HCT116 (cell line): ENCODE measurements at regions not wholly inside any gene's neighbourhood (a gene's known extent, or its start where the extent isn't known, plus 50 kb on each side); places are given as distances from the start of the nearest gene placed in this dataset.

Source experiments
- ATAC-seq: fragments of 200-7000 bp; cut with Tn5 transposase; 2 replicates; pipeline ENCODE4 v1.9.1; 2020; ENCODE audit warnings: mild to moderate bottlenecking, moderate library complexity
- BruUV-seq: library from RNA; stranded (reverse); fragments of 400-500 nt; replicated peaks from 2 replicates; lab custom pipeline; 2021; lab: Mats Ljungman, UMichigan
- CTCF ChIA-PET: fragments of 300-600 bp; sonication (Branson Sonifier 250); formaldehyde crosslinking; loops from one replicate; lab custom pipeline; 2021; ENCODE audit warnings: antibody characterized with exemption; lab: Charles Lee
- POLR2A ChIA-PET: fragments of 300-600, 350-600 bp; sonication (Branson Sonifier 250); formaldehyde crosslinking; loops from one replicate; lab custom pipeline; 2021; ENCODE audit warnings: antibody characterized with exemption; lab: Charles Lee
- RAD21 ChIA-PET, 2 experiments: fragments of 300-600 bp; sonication (Branson Sonifier 250); formaldehyde crosslinking; loops; one replicate each; lab custom pipeline; 2023; ENCODE audit warnings: low total read pairs in 2 of 2; ENCODE audit not compliant: uncharacterized antibody in 2 of 2, unreplicated experiment in 2 of 2, low non-redundant PET in 1 of 2; lab: Charles Lee
- DNase-seq: peaks from one replicate; pipeline ENCODE4 v3.0.0-alpha.2; 2010; ENCODE audit warnings: low read depth, low spot score
- H2AFZ ChIP-seq: fragments of 200-600 bp; shearing (Covaris generic), sonication (generic); 2 replicates; pipeline ENCODE4 v1.6.1; 2017; ENCODE audit warnings: low read depth, mixed run types, mixed read lengths, antibody characterized with exemption, low read length; ENCODE audit not compliant: poor library complexity, severe bottlenecking
- H3K27ac ChIP-seq: 2 replicates; pipeline ENCODE4 v1.5.1; 2012; ENCODE audit warnings: low read depth, low read length
- H3K27me3 ChIP-seq: fragments of 200-600 bp; sonication (generic); 2 replicates; pipeline ENCODE4 v1.6.1; 2016; ENCODE audit warnings: mixed run types, low read length, mixed read lengths; ENCODE audit not compliant: insufficient read depth
- H3K36me3 ChIP-seq, 2 experiments: fragments of 200-500 bp in 1 of 2; fragments of 200-600 bp in 1 of 2; sonication (Bioruptor generic) in 1 of 2; sonication (generic) in 1 of 2; 2 replicates each; pipeline versions ENCODE4 v1.5.1 to v1.6.1; 2014 to 2016; ENCODE audit warnings: low read length in 2 of 2, inconsistent platforms in 1 of 2, mixed read lengths in 1 of 2, mixed run types in 1 of 2; ENCODE audit not compliant: insufficient read depth in 2 of 2, control insufficient read depth in 1 of 2
- H3K4me1 ChIP-seq, 2 experiments: fragments of 200-600 bp in 1 of 2; sonication (generic) in 1 of 2; 2 replicates each; pipeline versions ENCODE4 v1.5.1 to v1.6.1; 2012 to 2017; ENCODE audit warnings: low read length in 2 of 2, inconsistent platforms in 1 of 2, mild to moderate bottlenecking in 1 of 2, mixed read lengths in 1 of 2, mixed run types in 1 of 2, moderate library complexity in 1 of 2; ENCODE audit not compliant: insufficient read depth in 2 of 2, control insufficient read depth in 1 of 2
- H3K4me2 ChIP-seq: fragments of 200-600 bp; sonication (generic); 2 replicates; pipeline ENCODE4 v1.6.1; 2017; ENCODE audit warnings: mixed run types, low read length, mixed read lengths
- H3K4me3 ChIP-seq, 2 experiments: fragments of 200-600 bp in 1 of 2; sonication (generic) in 1 of 2; replicated peaks in 1 of 2; 2 replicates each; pipeline ENCODE4 v1.5.1; 2011 to 2016; ENCODE audit warnings: low read length in 2 of 2, control low read depth in 1 of 2, low read depth in 1 of 2, mild to moderate bottlenecking in 1 of 2, mixed read lengths in 1 of 2, mixed run types in 1 of 2
- H3K79me2 ChIP-seq: fragments of 200-600 bp; sonication (generic); 2 replicates; pipeline ENCODE4 v1.6.1; 2017; ENCODE audit warnings: mild to moderate bottlenecking, mixed run types, low read length, moderate library complexity, mixed read lengths; ENCODE audit not compliant: insufficient read depth
- H3K9ac ChIP-seq: fragments of 200-600 bp; sonication (generic); 2 replicates; pipeline ENCODE4 v1.6.1; 2016; ENCODE audit warnings: low read length, mixed read lengths
- H3K9me2 ChIP-seq: fragments of 200-600 bp; sonication (generic), shearing (Covaris generic); 2 replicates; pipeline ENCODE4 v1.6.1; 2017; ENCODE audit warnings: mixed run types, mild to moderate bottlenecking, moderate library complexity; ENCODE audit not compliant: insufficient read depth
- H3K9me3 ChIP-seq, 2 experiments: fragments of 200-500 bp in 1 of 2; fragments of 200-600 bp in 1 of 2; sonication (Bioruptor generic) in 1 of 2; sonication (generic) in 1 of 2; 2 replicates each; pipeline ENCODE4 v1.6.1; 2014 to 2017; ENCODE audit warnings: low read length in 2 of 2, mixed read lengths in 2 of 2, inconsistent platforms in 1 of 2, low read depth in 1 of 2, mild to moderate bottlenecking in 1 of 2, mixed run types in 1 of 2, moderate library complexity in 1 of 2; ENCODE audit not compliant: control insufficient read depth in 1 of 2, insufficient read depth in 1 of 2
- H4K20me1 ChIP-seq: fragments of 200-600 bp; sonication (generic), shearing (Covaris generic); 2 replicates; pipeline ENCODE4 v1.6.1; 2017; ENCODE audit warnings: mixed run types, mild to moderate bottlenecking, moderate library complexity; ENCODE audit not compliant: insufficient read depth
- CEBPB ChIP-seq: IDR thresholded peaks from 2 replicates; pipeline ENCODE4 v1.6.1; 2012; ENCODE audit warnings: low read depth
- ELF1 ChIP-seq: IDR thresholded peaks from 2 replicates; pipeline ENCODE4 v1.6.1; 2012; ENCODE audit warnings: low read depth, borderline replicate concordance
- EZH2 ChIP-seq: fragments of 200-600 bp; sonication (generic); IDR thresholded peaks from 2 replicates; pipeline ENCODE4 v1.6.1; 2017; ENCODE audit warnings: antibody characterized with exemption, mixed run types
- JUND ChIP-seq: IDR thresholded peaks from 2 replicates; pipeline ENCODE4 v1.6.1; 2012
- POLR2A ChIP-seq: IDR thresholded peaks from 2 replicates; pipeline ENCODE4 v1.7.0; 2011; ENCODE audit warnings: borderline replicate concordance; ENCODE audit not compliant: insufficient read depth, insufficient read length; ENCODE audit errors: extremely low read depth
- POLR2AphosphoS5 ChIP-seq: IDR thresholded peaks from 2 replicates; pipeline ENCODE4 v1.6.1; 2011; ENCODE audit warnings: mild to moderate bottlenecking, low read depth, low read length, moderate library complexity
- RAD21 ChIP-seq: IDR thresholded peaks from 2 replicates; pipeline ENCODE4 v1.6.1; 2012; ENCODE audit warnings: low read depth, mild to moderate bottlenecking
- SIN3A ChIP-seq: IDR thresholded peaks from 2 replicates; pipeline ENCODE4 v1.6.1; 2012; ENCODE audit warnings: low read depth
- TCF7L2 ChIP-seq: IDR thresholded peaks from 2 replicates; pipeline ENCODE4 v1.7.0; 2011; ENCODE audit warnings: borderline replicate concordance, inconsistent platforms; ENCODE audit not compliant: insufficient read depth, insufficient read length; ENCODE audit errors: extremely low read depth
- YY1 ChIP-seq: IDR thresholded peaks from 2 replicates; pipeline ENCODE4 v1.6.1; 2011; ENCODE audit warnings: low read length, low read depth, moderate library complexity, mild to moderate bottlenecking; ENCODE audit not compliant: insufficient replicate concordance; ENCODE audit errors: extremely low read depth
- ZFX ChIP-seq: fragments of 450-650 bp; IDR thresholded peaks from 2 replicates; pipeline ENCODE4 v1.6.1; 2017
- intact Hi-C: fragments of 100-400 bp; cut with micrococcal nuclease; formaldehyde crosslinking; loops from 2 replicates; pipeline ENCODE4 v1.10.0; 2022
- TF ChIP-seq, protein P1 (sequence below), 3 experiments: fragments of 200-600 bp in 1 of 3; sonication (generic) in 1 of 3; IDR thresholded peaks in 2 of 3; conservative IDR thresholded peaks in 1 of 3; 2 replicates each; pipeline ENCODE4 v1.5.1; 2012 to 2017; ENCODE audit warnings: low read depth in 2 of 3, low read length in 2 of 3, antibody characterized with exemption in 1 of 3, borderline replicate concordance in 1 of 3, control low read depth in 1 of 3, mild to moderate bottlenecking in 1 of 3, mixed read lengths in 1 of 3, mixed run types in 1 of 3, moderate library complexity in 1 of 3; ENCODE audit not compliant: insufficient read depth in 1 of 3
- TF ChIP-seq, protein P2 (sequence below): IDR thresholded peaks from 2 replicates; pipeline ENCODE4 v1.6.1; 2012
- TF ChIP-seq, protein P3 (sequence below): IDR thresholded peaks from 2 replicates; pipeline ENCODE4 v1.6.1; 2011; ENCODE audit warnings: mild to moderate bottlenecking, low read length, moderate library complexity; ENCODE audit not compliant: insufficient replicate concordance; ENCODE audit errors: extremely low read depth

DNA sequence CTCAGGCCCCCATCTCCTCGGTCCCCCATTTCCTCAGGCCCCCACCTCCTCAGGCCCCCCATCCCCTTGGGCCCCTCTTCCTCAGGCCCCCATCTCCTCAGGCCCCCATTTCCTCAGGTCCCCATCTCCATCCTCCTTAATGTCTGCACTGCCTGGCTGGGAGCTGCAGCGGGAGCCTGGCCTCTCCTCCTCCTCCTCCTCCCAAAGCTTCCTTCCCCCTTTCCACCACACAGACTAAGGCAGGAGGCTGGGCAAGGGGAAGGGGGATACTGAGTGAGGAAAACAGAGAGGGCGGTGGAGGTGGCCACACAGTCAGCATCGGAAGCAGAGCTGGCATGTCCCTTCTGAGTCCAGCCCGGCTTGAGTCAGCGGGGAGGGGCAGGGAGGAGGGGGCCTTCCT is 122.6 kb upstream of the RPS6KA2 start:
- intact Hi-C loops, result no loop called here
- no peak for ATAC-seq
- POLR2A ChIA-PET, result no interaction called here
- no peak overlapping the region for H3K9ac ChIP-seq
- no peak overlapping the region for H2AFZ ChIP-seq
- RAD21 ChIA-PET, result no interaction called here
- CTCF ChIA-PET, result no interaction called here
- no peaks in the 10 kb centered on the region for H4K20me1 ChIP-seq
- no peak overlapping the region for H3K4me2 ChIP-seq
- no peaks in the 10 kb centered on the region for H3K27me3 ChIP-seq
- no peaks in the 10 kb centered on the region for H3K79me2 ChIP-seq
- no peak for DNase-seq
- no peaks in the 10 kb centered on the region for H3K4me1 ChIP-seq
- no TSS peak for BruUV-seq
- H3K27ac ChIP-seq, result no peak overlapping the region
- no peaks in the 10 kb centered on the region for H3K9me3 ChIP-seq
- no peaks in the 10 kb centered on the region for H3K9me2 ChIP-seq
- no peak for TF ChIP-seq POLR2AphosphoS5
- TF ChIP-seq SIN3A, result no peak
- TF ChIP-seq ELF1, result no peak
- no peak for TF ChIP-seq JUND
- TF ChIP-seq ZFX, result no peak
- TF ChIP-seq, protein P1, sequence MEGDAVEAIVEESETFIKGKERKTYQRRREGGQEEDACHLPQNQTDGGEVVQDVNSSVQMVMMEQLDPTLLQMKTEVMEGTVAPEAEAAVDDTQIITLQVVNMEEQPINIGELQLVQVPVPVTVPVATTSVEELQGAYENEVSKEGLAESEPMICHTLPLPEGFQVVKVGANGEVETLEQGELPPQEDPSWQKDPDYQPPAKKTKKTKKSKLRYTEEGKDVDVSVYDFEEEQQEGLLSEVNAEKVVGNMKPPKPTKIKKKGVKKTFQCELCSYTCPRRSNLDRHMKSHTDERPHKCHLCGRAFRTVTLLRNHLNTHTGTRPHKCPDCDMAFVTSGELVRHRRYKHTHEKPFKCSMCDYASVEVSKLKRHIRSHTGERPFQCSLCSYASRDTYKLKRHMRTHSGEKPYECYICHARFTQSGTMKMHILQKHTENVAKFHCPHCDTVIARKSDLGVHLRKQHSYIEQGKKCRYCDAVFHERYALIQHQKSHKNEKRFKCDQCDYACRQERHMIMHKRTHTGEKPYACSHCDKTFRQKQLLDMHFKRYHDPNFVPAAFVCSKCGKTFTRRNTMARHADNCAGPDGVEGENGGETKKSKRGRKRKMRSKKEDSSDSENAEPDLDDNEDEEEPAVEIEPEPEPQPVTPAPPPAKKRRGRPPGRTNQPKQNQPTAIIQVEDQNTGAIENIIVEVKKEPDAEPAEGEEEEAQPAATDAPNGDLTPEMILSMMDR (IDR thresholded peaks at IDR 0.05 in 2 of 3, conservative IDR thresholded peaks at IDR 0.05 in 1 of 3; ENCODE audit: borderline replicate concordance in 1 of 3, insufficient read depth in 1 of 3, low read depth in 2 of 3, low read length in 2 of 3), result no peak
- no peak for TF ChIP-seq EZH2
- TF ChIP-seq TCF7L2, result no peak
- TF ChIP-seq POLR2A, result no peak
- TF ChIP-seq, protein P2, sequence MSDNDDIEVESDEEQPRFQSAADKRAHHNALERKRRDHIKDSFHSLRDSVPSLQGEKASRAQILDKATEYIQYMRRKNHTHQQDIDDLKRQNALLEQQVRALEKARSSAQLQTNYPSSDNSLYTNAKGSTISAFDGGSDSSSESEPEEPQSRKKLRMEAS, result no peak
- no peak for TF ChIP-seq YY1
- no peak for TF ChIP-seq RAD21
- TF ChIP-seq, protein P3, sequence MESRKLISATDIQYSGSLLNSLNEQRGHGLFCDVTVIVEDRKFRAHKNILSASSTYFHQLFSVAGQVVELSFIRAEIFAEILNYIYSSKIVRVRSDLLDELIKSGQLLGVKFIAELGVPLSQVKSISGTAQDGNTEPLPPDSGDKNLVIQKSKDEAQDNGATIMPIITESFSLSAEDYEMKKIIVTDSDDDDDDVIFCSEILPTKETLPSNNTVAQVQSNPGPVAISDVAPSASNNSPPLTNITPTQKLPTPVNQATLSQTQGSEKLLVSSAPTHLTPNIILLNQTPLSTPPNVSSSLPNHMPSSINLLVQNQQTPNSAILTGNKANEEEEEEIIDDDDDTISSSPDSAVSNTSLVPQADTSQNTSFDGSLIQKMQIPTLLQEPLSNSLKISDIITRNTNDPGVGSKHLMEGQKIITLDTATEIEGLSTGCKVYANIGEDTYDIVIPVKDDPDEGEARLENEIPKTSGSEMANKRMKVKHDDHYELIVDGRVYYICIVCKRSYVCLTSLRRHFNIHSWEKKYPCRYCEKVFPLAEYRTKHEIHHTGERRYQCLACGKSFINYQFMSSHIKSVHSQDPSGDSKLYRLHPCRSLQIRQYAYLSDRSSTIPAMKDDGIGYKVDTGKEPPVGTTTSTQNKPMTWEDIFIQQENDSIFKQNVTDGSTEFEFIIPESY, result no peak
- no peak for TF ChIP-seq CEBPB
- no peak overlapping the region for H3K4me3 ChIP-seq
- H3K36me3 ChIP-seq, result no peaks in the 10 kb centered on the region
